Neutrophil (primary cell): ENCODE measurements at regions not wholly inside any gene's neighbourhood (a gene's known extent, or its start where the extent isn't known, plus 50 kb on each side); places are given as distances from the start of the nearest gene placed in this dataset.

Experiments
- H3K27ac ChIP-seq: fragments of 200-600 bp; sonication (generic); 2 replicates; pipeline ENCODE4 v1.5.1; 2016; ENCODE audit warnings: mild to moderate bottlenecking, moderate library complexity
- H3K27me3 ChIP-seq: fragments of 200-600 bp; sonication (generic); 2 replicates; pipeline ENCODE4 v1.6.0; 2016; ENCODE audit warnings: mild to moderate bottlenecking
- H3K36me3 ChIP-seq: fragments of 200-600 bp; sonication (generic); 2 replicates; pipeline ENCODE4 v1.5.1; 2017
- H3K4me1 ChIP-seq, 2 experiments: fragments of 200-600 bp in 1 of 2; sonication (generic) in 1 of 2; 1 replicate in 1 of 2; 2 replicates in 1 of 2; pipeline versions ENCODE4 v1.5.1 to v1.6.1; 2013 to 2016; ENCODE audit warnings: low read depth in 1 of 2, low read length in 1 of 2, mild to moderate bottlenecking in 1 of 2, moderate library complexity in 1 of 2; ENCODE audit not compliant: control insufficient read depth in 1 of 2, insufficient read depth in 1 of 2
- H3K4me3 ChIP-seq, 2 experiments: fragments of 200-600 bp in 1 of 2; sonication (generic) in 1 of 2; 1 replicate in 1 of 2; 2 replicates in 1 of 2; pipeline ENCODE4 v1.5.1; 2013 to 2016; ENCODE audit warnings: low read depth in 1 of 2, low read length in 1 of 2, mild to moderate bottlenecking in 1 of 2, moderate library complexity in 1 of 2
- H3K9me3 ChIP-seq: fragments of 200-600 bp; sonication (generic); 2 replicates; pipeline ENCODE4 v1.5.1; 2016
- CTCF ChIP-seq: fragments of 200-600 bp; sonication (generic); IDR thresholded peaks from 2 replicates; pipeline ENCODE4 v1.5.1; 2016; ENCODE audit warnings: antibody characterized with exemption

DNA sequence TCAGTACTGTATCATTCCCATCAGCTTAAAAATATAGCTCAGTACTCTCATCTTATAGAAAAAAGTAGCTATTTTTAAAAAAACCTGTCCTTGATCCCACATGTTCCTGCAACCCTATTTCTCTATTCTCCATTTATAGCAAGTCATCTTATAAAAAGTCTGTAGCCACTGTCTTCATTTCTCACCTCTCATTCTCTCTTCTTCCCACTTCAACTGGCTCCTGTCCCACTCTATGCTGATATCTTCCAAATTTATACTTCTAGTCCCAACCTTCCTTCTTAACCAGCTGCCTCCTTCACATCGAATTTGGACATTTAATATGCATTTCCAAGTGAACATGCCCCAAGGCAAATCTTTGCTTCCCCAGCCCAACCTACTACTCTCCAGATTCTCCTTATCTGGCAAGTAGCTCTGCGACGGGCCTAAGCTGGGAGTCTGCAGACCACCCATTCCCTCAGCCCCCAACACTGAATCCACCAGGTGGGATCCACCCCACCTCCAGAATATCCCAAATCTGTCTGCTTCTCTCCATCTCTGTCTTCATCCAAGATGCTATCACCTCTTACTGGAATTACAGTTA lies 52.0 kb upstream of the TANC2 start:
- no peaks in the 10 kb centered on the region for H3K27me3 ChIP-seq
- no peaks in the 10 kb centered on the region for H3K4me1 ChIP-seq
- H3K9me3 ChIP-seq = no peaks in the 10 kb centered on the region
- no peak overlapping the region for H3K4me3 ChIP-seq
- H3K27ac ChIP-seq = no peak overlapping the region
- no peak for TF ChIP-seq CTCF
- H3K36me3 ChIP-seq = no peaks in the 10 kb centered on the region

DNA sequence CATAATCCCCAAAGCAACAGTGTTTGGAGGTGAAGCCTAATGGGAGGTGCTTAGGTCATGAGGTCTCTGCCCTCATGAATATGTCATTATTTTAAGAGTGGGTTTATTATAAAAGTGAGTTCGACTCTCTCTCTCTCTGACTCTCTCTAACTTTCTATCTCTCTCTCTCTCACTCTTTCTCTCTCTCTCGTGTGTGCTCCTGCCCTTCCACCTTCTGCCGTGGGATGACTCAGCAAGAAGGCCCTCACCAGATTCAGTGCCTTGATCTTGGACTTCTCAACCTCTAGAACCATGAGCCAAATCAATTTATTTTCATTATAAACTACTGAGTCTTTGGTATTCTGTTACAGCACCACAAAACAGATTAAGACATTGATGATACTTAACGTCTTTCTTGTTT lies 53.7 kb upstream of the TANC2 start:
- Histone ChIP-seq H3K4me1 (no peaks in the 10 kb centered on the region), H3K9me3 (no peaks in the 10 kb centered on the region), H3K27ac (no peak overlapping the region), H3K4me3 (no peak overlapping the region), H3K36me3 (no peaks in the 10 kb centered on the region), H3K27me3 (no peaks in the 10 kb centered on the region)
- TF ChIP-seq CTCF = no peak

DNA sequence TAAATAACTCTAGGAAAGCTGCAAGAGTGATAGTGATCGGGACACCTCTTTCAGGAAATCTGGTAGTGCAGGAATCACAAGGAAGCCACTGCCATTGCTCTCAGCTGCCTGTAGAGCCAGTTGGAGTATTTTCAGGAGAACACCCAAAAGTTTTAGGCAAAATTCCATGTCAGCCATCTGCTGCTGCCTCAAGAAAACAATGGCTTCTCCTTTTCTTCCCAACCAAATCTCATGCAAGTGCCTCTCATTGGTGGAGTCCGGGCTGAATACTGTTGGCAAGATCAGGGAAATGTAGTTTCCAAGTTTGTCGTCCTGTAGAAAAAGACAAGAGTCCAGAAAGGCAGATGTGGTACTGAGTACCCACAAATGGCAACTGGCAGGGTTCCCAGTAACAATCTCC lies 54.9 kb upstream of the TANC2 start:
- TF ChIP-seq CTCF = no peak
- H3K36me3 ChIP-seq = no peaks in the 10 kb centered on the region
- no peak overlapping the region for H3K4me3 ChIP-seq
- H3K27me3 ChIP-seq = no peaks in the 10 kb centered on the region
- H3K9me3 ChIP-seq = no peaks in the 10 kb centered on the region
- no peaks in the 10 kb centered on the region for H3K4me1 ChIP-seq
- H3K27ac ChIP-seq = no peak overlapping the region

- Histone ChIP-seq H3K4me1 (no peaks in the 10 kb centered on the region), H3K27me3 (no peaks in the 10 kb centered on the region), H3K9me3 (no peaks in the 10 kb centered on the region), H3K4me3 (no peak overlapping the region), H3K27ac (no peak overlapping the region), H3K36me3 (no peaks in the 10 kb centered on the region)
- no peak for TF ChIP-seq CTCF
Observed at GRCh38 chr17:62910277-62910676, 55.8 kb upstream of the TANC2 start.

DNA sequence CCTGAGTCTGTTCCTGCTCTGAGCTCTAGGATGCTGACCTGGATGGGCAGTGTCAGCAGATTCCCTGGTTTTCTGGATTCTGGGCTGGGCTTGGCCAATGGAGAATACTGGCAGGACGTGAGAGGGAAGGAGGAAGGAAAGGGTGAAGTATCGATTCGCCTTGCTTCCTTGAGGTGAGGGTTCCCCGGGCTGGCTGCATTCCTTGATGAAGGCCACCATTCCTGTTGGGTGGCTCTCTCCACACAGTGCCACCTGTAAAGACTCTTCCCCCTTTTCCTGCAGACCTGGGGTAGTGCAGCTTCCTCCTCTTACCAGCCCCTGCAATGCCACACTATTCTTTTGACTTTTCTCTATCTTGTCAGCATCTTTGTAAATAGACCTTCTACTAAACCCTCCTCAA lies 58.1 kb upstream of the TANC2 start:
- no peak overlapping the region for H3K4me3 ChIP-seq
- H3K27me3 ChIP-seq = no peaks in the 10 kb centered on the region
- H3K9me3 ChIP-seq = no peaks in the 10 kb centered on the region
- no peak for TF ChIP-seq CTCF
- H3K36me3 ChIP-seq = no peaks in the 10 kb centered on the region
- H3K4me1 ChIP-seq = no peaks in the 10 kb centered on the region
- no peak overlapping the region for H3K27ac ChIP-seq

DNA sequence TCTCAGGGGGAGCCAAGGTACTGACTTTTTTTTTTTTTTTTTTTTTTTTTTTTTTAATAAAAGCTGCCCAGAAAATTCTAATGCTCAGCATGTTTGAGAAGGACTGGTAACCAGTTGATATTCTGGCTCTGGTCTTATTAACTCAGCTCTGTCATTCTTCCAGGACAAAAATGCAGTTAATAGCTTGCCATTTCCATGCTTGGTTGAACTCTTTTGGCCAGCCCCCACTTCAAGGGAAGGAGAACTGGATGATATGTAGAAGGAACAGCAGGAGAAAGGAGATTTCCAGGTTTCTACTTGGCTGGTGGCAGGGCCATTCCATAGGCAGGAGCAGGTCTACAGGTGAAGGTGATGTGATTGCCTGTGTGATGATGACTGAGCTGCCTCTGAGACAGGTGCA lies 59.2 kb upstream of the TANC2 start:
- no peaks in the 10 kb centered on the region for H3K4me1 ChIP-seq
- H3K9me3 ChIP-seq = no peaks in the 10 kb centered on the region
- TF ChIP-seq CTCF = no peak
- no peak overlapping the region for H3K27ac ChIP-seq
- H3K4me3 ChIP-seq = no peak overlapping the region
- no peaks in the 10 kb centered on the region for H3K27me3 ChIP-seq
- no peaks in the 10 kb centered on the region for H3K36me3 ChIP-seq
